ENCODE measurements at regions not wholly inside any gene's neighbourhood (a gene's known extent, or its start where the extent isn't known, plus 50 kb on each side); places are given as distances from the start of the nearest gene placed in this dataset.

DNA sequence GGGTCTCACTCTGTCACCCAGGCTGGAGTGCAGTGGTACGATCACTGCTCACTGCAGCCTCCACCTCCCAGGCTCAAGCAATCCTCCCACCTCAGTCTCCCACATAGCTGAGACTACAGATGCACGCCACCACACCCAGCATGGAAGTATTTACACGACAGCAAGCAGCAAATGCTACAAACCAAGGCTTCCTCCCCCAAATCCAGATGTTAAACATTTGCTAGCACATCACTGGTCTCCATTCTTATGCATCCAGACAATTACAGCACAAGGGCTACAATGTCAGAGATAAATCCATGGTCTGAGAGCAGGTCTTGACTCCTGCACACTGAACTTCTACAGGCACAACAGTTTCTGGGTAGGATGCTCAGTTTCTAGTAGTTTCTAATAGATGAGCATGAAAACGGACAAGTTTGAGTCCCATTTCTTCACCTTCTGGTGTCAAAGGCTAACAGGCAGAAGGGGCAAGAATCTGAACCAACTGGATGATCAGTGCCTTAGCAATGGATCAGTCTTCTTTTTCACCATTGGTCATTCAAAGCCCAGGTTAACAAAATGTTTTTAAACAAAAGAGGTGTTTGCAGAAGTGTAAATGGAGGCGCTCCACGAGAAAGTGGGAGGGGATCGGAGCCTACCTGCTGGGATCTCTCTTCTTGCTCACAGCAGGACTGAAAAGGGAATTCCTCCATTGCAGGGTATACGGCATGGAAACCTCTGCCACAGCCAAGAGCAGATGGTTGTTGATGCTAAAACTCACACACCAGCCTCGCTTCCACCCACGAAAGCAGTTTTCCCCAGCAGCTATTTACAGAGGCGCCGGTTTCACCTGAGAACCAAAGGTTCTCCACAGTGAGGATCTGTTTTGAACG is 135.0 kb upstream of the ARL4C start:
- Histone ChIP-seq H3K27ac (ENCODE audit: low read depth in 2 of 2, low read length in 2 of 2) (no peak overlapping the region), H3K4me3 (ENCODE audit: low read length in 2 of 2) (no peak overlapping the region), H3K9me3 (ENCODE audit: control insufficient read depth in 2 of 2, low read length in 2 of 2) (no peaks in the 10 kb centered on the region), H3K4me1 (ENCODE audit: control insufficient read depth in 2 of 2, insufficient read depth in 2 of 2, low read length in 2 of 2) (no peaks in the 10 kb centered on the region), H3K9ac (ENCODE audit: low read depth in 1 of 2, low read length in 2 of 2) (no peak overlapping the region), H3K36me3 (ENCODE audit: control insufficient read depth in 2 of 2, insufficient read depth in 2 of 2, low read length in 2 of 2) (no peaks in the 10 kb centered on the region), H3K27me3 (ENCODE audit: control insufficient read depth in 2 of 2, insufficient read depth in 2 of 2, low read length in 2 of 2) (peaks cover 0 to 2% of the 10 kb centered on the region in 2 donors)

DNA sequence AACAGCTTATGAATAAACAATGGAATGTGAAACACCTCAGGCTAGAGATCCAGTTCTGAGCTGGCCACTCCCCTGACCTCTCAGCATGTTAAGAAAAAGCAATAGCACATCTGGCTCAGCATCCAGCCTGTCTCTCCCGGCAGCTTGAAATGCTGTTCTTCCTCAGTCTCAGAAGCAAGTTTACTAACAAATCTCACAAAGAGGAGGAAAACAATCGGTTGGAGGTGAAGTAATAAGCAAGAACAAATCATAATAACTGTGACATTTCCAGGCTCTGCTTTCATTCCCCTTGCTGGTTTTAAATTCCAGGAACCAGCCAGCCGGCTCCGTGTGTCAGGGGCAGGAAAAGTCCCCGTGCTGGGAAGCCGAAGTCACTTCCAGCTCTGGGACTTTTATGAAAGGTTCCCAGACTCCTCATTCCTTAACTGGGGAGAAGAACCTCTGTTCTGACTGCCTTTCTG is 133.9 kb upstream of the ARL4C start:
- Histone ChIP-seq H3K9me3 (ENCODE audit: control insufficient read depth in 2 of 2, low read length in 2 of 2) (no peaks in the 10 kb centered on the region), H3K4me1 (ENCODE audit: control insufficient read depth in 2 of 2, insufficient read depth in 2 of 2, low read length in 2 of 2) (no peaks in the 10 kb centered on the region), H3K9ac (ENCODE audit: low read depth in 1 of 2, low read length in 2 of 2) (no peak overlapping the region)

DNA sequence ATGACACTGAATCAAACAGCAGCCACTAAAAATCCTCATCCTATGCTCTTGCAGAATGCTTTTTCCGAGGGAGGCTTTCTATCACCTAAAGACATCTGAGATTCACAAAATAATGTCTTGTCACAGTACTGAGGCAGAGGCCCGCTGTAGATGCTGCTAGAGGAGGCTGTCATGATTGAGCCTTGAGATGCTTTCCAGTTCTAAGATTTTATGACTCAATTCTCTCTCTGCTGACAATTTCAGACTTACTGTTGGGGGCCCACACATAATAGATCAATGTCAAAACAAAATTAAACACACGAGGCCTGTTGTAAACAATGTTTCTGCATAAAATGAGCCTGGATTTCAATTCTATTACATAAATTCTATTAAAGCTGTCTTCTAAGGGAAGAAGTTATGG is 132.7 kb upstream of the ARL4C start:
- H3K27me3 ChIP-seq (ENCODE audit: control insufficient read depth in 2 of 2, insufficient read depth in 2 of 2, low read length in 2 of 2) = peaks cover 0 to 2% of the 10 kb centered on the region in 2 donors
- no peaks in the 10 kb centered on the region for H3K36me3 ChIP-seq (ENCODE audit: control insufficient read depth in 2 of 2, insufficient read depth in 2 of 2, low read length in 2 of 2)
- no peaks in the 10 kb centered on the region for H3K4me1 ChIP-seq (ENCODE audit: control insufficient read depth in 2 of 2, insufficient read depth in 2 of 2, low read length in 2 of 2)
- H3K9ac ChIP-seq (ENCODE audit: low read depth in 1 of 2, low read length in 2 of 2) = no peak overlapping the region
- H3K4me3 ChIP-seq (ENCODE audit: low read length in 2 of 2) = no peak overlapping the region
- H3K27ac ChIP-seq (ENCODE audit: low read depth in 2 of 2, low read length in 2 of 2) = no peak overlapping the region
- H3K9me3 ChIP-seq (ENCODE audit: control insufficient read depth in 2 of 2, low read length in 2 of 2) = no peaks in the 10 kb centered on the region

More for the DNA sequence above, 133.9 kb upstream of the ARL4C start:
- Histone ChIP-seq H3K36me3 (ENCODE audit: control insufficient read depth in 2 of 2, insufficient read depth in 2 of 2, low read length in 2 of 2) (no peaks in the 10 kb centered on the region), H3K27me3 (ENCODE audit: control insufficient read depth in 2 of 2, insufficient read depth in 2 of 2, low read length in 2 of 2) (peaks cover 0 to 2% of the 10 kb centered on the region in 2 donors), H3K27ac (ENCODE audit: low read depth in 2 of 2, low read length in 2 of 2) (no peak overlapping the region), H3K4me3 (ENCODE audit: low read length in 2 of 2) (no peak overlapping the region)

DNA sequence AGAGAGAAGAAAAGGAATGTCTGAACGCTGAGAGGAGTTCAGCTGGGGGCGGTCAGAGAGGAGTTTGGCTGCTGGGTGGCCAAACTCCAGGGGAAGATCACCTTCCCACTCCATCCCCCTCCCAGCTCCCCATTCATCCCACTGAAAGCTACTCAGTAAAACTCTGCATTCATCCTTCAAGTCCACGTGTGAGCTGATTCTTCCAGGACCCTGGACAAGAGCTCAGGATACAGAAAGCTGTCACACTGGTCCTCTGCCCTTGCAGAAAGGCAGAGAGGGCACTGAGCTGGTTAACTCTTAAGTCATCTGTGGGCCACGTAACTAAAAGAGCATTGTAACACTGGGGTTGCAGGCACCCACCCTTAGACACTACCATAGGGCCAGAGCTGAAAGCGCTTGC is 132.1 kb upstream of the ARL4C start:
- Histone ChIP-seq H3K9ac (ENCODE audit: low read depth in 1 of 2, low read length in 2 of 2) (no peak overlapping the region), H3K4me1 (ENCODE audit: control insufficient read depth in 2 of 2, insufficient read depth in 2 of 2, low read length in 2 of 2) (no peaks in the 10 kb centered on the region), H3K9me3 (ENCODE audit: control insufficient read depth in 2 of 2, low read length in 2 of 2) (no peaks in the 10 kb centered on the region), H3K36me3 (ENCODE audit: control insufficient read depth in 2 of 2, insufficient read depth in 2 of 2, low read length in 2 of 2) (no peaks in the 10 kb centered on the region), H3K27ac (ENCODE audit: low read depth in 2 of 2, low read length in 2 of 2) (no peak overlapping the region), H3K4me3 (ENCODE audit: low read length in 2 of 2) (no peak overlapping the region), H3K27me3 (ENCODE audit: control insufficient read depth in 2 of 2, insufficient read depth in 2 of 2, low read length in 2 of 2) (peaks cover 0 to 2% of the 10 kb centered on the region in 2 donors)

DNA sequence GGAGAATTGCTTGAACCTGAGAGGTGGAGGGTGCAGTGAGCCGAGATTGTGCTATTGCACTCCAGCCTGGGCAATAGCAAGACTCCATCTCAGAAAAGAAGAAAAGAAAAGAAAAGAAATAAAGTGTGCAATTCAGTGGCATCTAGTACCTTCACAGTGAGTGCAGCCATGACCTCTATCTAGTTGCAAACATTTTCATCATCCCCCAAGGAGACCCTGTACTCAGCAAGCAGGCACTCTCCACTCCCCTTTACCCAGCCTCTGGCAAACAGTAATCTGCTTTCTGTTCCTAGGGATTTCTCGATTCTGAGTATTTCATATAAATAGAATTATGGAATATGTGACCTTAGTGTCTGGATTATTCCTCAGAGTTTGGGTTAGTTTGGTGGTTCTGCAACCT is 130.4 kb upstream of the ARL4C start:
- no peaks in the 10 kb centered on the region for H3K9me3 ChIP-seq (ENCODE audit: control insufficient read depth in 2 of 2, low read length in 2 of 2)
- no peak overlapping the region for H3K9ac ChIP-seq (ENCODE audit: low read depth in 1 of 2, low read length in 2 of 2)
- H3K27me3 ChIP-seq (ENCODE audit: control insufficient read depth in 2 of 2, insufficient read depth in 2 of 2, low read length in 2 of 2) = peaks cover 0 to 2% of the 10 kb centered on the region in 2 donors
- H3K4me1 ChIP-seq (ENCODE audit: control insufficient read depth in 2 of 2, insufficient read depth in 2 of 2, low read length in 2 of 2) = no peaks in the 10 kb centered on the region
- no peak overlapping the region for H3K27ac ChIP-seq (ENCODE audit: low read depth in 2 of 2, low read length in 2 of 2)
- H3K4me3 ChIP-seq (ENCODE audit: low read length in 2 of 2) = no peak overlapping the region
- no peaks in the 10 kb centered on the region for H3K36me3 ChIP-seq (ENCODE audit: control insufficient read depth in 2 of 2, insufficient read depth in 2 of 2, low read length in 2 of 2)

DNA sequence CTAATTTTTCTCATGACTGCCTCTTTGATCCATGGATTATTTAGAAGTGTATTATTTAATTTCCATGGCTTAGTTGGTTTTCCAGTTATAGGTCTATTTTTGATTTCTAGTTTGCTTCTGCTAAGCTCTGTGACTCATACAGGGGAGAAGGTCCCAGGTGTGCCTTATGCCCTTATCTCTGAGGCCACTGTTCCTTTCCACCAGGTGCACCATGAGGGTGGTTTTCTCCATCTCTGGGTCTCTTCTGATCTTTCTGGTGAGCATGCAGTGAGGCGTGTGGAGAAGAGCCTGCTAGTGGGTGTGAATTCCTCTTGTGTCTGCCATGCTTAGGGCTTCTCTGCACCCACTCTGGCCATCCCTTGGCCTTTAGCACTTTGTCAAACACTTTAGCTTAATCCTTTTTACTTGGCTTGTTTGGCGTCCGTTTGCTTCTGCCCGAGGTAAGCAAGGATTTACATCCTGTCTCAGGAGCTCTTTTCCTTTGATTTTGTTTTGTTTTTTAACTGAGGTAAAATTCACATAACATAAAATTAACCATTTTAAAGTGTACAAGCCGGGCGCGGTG is 129.8 kb upstream of the ARL4C start:
- Histone ChIP-seq H3K9me3 (ENCODE audit: control insufficient read depth in 2 of 2, low read length in 2 of 2) (no peaks in the 10 kb centered on the region), H3K4me1 (ENCODE audit: control insufficient read depth in 2 of 2, insufficient read depth in 2 of 2, low read length in 2 of 2) (no peaks in the 10 kb centered on the region), H3K27ac (ENCODE audit: low read depth in 2 of 2, low read length in 2 of 2) (no peak overlapping the region), H3K4me3 (ENCODE audit: low read length in 2 of 2) (no peak overlapping the region), H3K27me3 (ENCODE audit: control insufficient read depth in 2 of 2, insufficient read depth in 2 of 2, low read length in 2 of 2) (peaks cover 0 to 2% of the 10 kb centered on the region in 2 donors), H3K36me3 (ENCODE audit: control insufficient read depth in 2 of 2, insufficient read depth in 2 of 2, low read length in 2 of 2) (no peaks in the 10 kb centered on the region), H3K9ac (ENCODE audit: low read depth in 1 of 2, low read length in 2 of 2) (no peak overlapping the region)

DNA sequence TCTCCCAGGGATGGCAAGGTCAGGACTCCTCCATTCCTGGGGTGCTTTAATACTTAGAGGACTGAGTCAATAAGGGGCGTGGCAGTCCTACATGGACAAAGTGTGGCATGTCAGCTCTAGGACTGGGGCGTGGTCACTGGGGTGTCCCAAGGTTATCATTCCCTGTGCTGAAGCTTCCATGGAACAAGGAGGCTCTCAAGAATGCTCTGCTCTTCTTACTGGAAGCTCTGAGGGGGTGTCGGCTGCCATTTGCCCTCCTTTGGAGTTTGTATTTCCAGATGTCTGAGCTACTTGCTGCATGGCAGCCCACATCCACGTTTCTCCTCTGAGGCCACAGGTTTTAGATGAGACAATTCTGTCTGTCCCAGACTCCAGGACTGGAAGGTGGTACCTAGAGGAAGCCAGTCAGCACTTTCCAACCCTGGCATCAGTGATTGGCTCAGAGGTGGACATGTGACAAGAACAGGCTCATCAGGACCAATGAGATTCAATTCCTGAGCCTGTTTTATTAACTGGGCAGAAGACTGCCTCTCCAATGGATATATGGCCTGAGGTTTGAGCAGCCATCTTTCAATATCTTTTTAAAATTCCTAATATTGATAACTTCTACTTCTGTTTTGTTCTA is 128.9 kb upstream of the ARL4C start:
- Histone ChIP-seq H3K4me1 (ENCODE audit: control insufficient read depth in 2 of 2, insufficient read depth in 2 of 2, low read length in 2 of 2) (no peaks in the 10 kb centered on the region), H3K36me3 (ENCODE audit: control insufficient read depth in 2 of 2, insufficient read depth in 2 of 2, low read length in 2 of 2) (no peaks in the 10 kb centered on the region), H3K27ac (ENCODE audit: low read depth in 2 of 2, low read length in 2 of 2) (no peak overlapping the region), H3K27me3 (ENCODE audit: control insufficient read depth in 2 of 2, insufficient read depth in 2 of 2, low read length in 2 of 2) (peaks cover 0 to 2% of the 10 kb centered on the region in 2 donors), H3K9me3 (ENCODE audit: control insufficient read depth in 2 of 2, low read length in 2 of 2) (no peaks in the 10 kb centered on the region), H3K9ac (ENCODE audit: low read depth in 1 of 2, low read length in 2 of 2) (no peak overlapping the region), H3K4me3 (ENCODE audit: low read length in 2 of 2) (no peak overlapping the region)

DNA sequence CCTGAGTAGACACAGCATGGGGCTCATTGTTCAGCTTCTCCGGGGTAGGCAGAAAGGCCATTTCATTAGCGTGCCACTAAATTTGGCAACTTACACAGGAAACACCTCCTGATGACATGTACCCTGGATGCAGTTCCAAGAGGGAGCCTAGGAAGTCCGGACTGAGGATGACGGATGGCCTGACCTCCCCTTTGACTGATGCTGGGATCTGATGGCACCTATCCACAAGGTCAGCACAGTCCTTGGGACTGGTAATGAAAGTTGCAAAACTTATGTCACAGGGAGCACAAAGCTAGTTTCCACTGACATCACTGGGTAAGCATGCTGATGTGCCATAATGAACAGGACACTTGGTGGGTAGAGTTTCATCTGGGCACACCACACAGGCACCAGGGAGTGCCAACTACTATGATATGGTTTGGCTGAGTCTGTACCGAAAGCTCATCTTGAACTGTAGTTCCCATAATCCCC is 126.7 kb upstream of the ARL4C start:
- Histone ChIP-seq H3K4me1 (ENCODE audit: control insufficient read depth in 2 of 2, insufficient read depth in 2 of 2, low read length in 2 of 2) (no peaks in the 10 kb centered on the region), H3K9ac (ENCODE audit: low read depth in 1 of 2, low read length in 2 of 2) (no peak overlapping the region), H3K9me3 (ENCODE audit: control insufficient read depth in 2 of 2, low read length in 2 of 2) (no peaks in the 10 kb centered on the region), H3K4me3 (ENCODE audit: low read length in 2 of 2) (no peak overlapping the region), H3K27ac (ENCODE audit: low read depth in 2 of 2, low read length in 2 of 2) (no peak overlapping the region), H3K36me3 (ENCODE audit: control insufficient read depth in 2 of 2, insufficient read depth in 2 of 2, low read length in 2 of 2) (no peaks in the 10 kb centered on the region), H3K27me3 (ENCODE audit: control insufficient read depth in 2 of 2, insufficient read depth in 2 of 2, low read length in 2 of 2) (no peaks in the 10 kb centered on the region)

DNA sequence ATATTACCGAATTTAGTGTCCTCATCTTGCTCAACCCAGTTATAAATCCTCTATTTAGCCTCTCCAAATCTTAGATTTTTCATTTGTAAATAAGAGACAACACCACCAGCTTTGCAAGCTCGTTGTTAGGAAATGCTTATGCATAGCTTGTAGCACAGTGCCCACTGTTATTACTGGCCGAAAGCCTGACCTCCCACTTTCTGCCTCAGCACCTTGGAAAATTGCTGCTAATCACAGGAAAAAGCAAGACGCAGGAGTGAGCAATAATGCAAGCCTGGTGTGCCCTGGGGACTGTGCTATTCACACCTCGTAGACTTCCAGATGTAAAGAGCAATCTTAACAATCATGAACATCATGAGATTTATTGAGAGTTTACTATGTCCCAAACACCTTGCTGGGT is 124.2 kb upstream of the ARL4C start:
- Histone ChIP-seq H3K9me3 (ENCODE audit: control insufficient read depth in 2 of 2, low read length in 2 of 2) (no peaks in the 10 kb centered on the region), H3K4me1 (ENCODE audit: control insufficient read depth in 2 of 2, insufficient read depth in 2 of 2, low read length in 2 of 2) (no peaks in the 10 kb centered on the region), H3K36me3 (ENCODE audit: control insufficient read depth in 2 of 2, insufficient read depth in 2 of 2, low read length in 2 of 2) (no peaks in the 10 kb centered on the region), H3K27me3 (ENCODE audit: control insufficient read depth in 2 of 2, insufficient read depth in 2 of 2, low read length in 2 of 2) (no peaks in the 10 kb centered on the region), H3K4me3 (ENCODE audit: low read length in 2 of 2) (no peak overlapping the region), H3K27ac (ENCODE audit: low read depth in 2 of 2, low read length in 2 of 2) (no peak overlapping the region), H3K9ac (ENCODE audit: low read depth in 1 of 2, low read length in 2 of 2) (no peak overlapping the region)

DNA sequence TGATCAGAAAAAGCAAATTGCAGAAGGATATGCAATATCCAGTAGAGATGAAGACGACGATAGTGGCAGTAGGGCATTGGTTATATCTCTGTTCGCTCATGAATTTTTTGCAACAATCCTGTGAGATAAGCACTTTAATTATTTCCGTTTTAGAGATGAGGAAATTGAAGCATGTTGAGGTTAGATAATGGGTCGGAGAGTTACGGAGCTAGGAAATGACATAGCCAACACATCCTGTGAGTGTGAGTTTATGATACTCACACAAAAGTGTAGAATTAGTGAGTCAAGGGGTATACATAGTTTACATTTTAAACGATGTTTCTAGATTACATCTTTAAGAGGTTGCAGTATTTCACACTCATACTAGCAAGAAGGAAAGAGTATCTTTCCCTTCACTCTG is 123.1 kb upstream of the ARL4C start:
- H3K27me3 ChIP-seq (ENCODE audit: control insufficient read depth in 2 of 2, insufficient read depth in 2 of 2, low read length in 2 of 2) = no peaks in the 10 kb centered on the region
- no peaks in the 10 kb centered on the region for H3K36me3 ChIP-seq (ENCODE audit: control insufficient read depth in 2 of 2, insufficient read depth in 2 of 2, low read length in 2 of 2)

More for the DNA sequence above, 123.1 kb upstream of the ARL4C start:
- Histone ChIP-seq H3K4me3 (ENCODE audit: low read length in 2 of 2) (no peak overlapping the region), H3K9me3 (ENCODE audit: control insufficient read depth in 2 of 2, low read length in 2 of 2) (no peaks in the 10 kb centered on the region), H3K9ac (ENCODE audit: low read depth in 1 of 2, low read length in 2 of 2) (no peak overlapping the region), H3K4me1 (ENCODE audit: control insufficient read depth in 2 of 2, insufficient read depth in 2 of 2, low read length in 2 of 2) (no peaks in the 10 kb centered on the region), H3K27ac (ENCODE audit: low read depth in 2 of 2, low read length in 2 of 2) (no peak overlapping the region)
